WI38 (cell line): ENCODE measurements at regions not wholly inside any gene's neighbourhood (a gene's known extent, or its start where the extent isn't known, plus 50 kb on each side); places are given as distances from the start of the nearest gene placed in this dataset.

Experiments
- H3K4me3 ChIP-seq: 2 replicates; pipeline ENCODE4 v1.5.1; 2011; ENCODE audit warnings: low read depth, mild to moderate bottlenecking, control low read depth, low read length
- CTCF ChIP-seq: IDR thresholded peaks from 2 replicates; pipeline ENCODE4 v1.5.1; 2012; ENCODE audit warnings: low read depth, mild to moderate bottlenecking, control low read depth, low read length

- no peak for TF ChIP-seq CTCF
Measured at GRCh38 chr5:164593982-164594381, 1088.6 kb downstream of the MAT2B start.

GRCh38 chr5:164597293-164597900 is 1092.0 kb downstream of the MAT2B start:
- TF ChIP-seq CTCF = no peak
- H3K4me3 ChIP-seq = no peak overlapping the region

More at GRCh38 chr5:164593982-164594381, 1088.6 kb downstream of the MAT2B start:
- no peak overlapping the region for H3K4me3 ChIP-seq

- no peak for TF ChIP-seq CTCF
- no peak overlapping the region for H3K4me3 ChIP-seq
Measured at GRCh38 chr5:164600274-164600673, 1094.9 kb downstream of the MAT2B start.

- no peak for TF ChIP-seq CTCF
- no peak overlapping the region for H3K4me3 ChIP-seq
Measured at GRCh38 chr5:164600929-164601535, 1095.6 kb downstream of the MAT2B start.

GRCh38 chr5:164608507-164608906 is 1103.1 kb downstream of the MAT2B start:
- TF ChIP-seq CTCF = no peak
- no peak overlapping the region for H3K4me3 ChIP-seq

- TF ChIP-seq CTCF = no peak
- no peak overlapping the region for H3K4me3 ChIP-seq
Measured at GRCh38 chr5:164610374-164610773, 1105.0 kb downstream of the MAT2B start.

- TF ChIP-seq CTCF = no peak
- no peak overlapping the region for H3K4me3 ChIP-seq
Measured at GRCh38 chr5:164614707-164615106, 1109.3 kb downstream of the MAT2B start.
